ENCODE measurements at regions not wholly inside any gene's neighbourhood (a gene's known extent, or its start where the extent isn't known, plus 50 kb on each side); places are given as distances from the start of the nearest gene placed in this dataset.

- no peak for TF ChIP-seq CTCF (IDR thresholded peaks at IDR 0.05; ENCODE audit: low read length)
- no peak for TF ChIP-seq EZH2 (optimal IDR thresholded peaks at IDR 0.05; ENCODE audit: low read depth, low read length)
These were observed 1290.6 kb upstream of the CDH8 start for GRCh38 chr16:63326736-63327339.
